C4-2B (cell line): ENCODE measurements at regions not wholly inside any gene's neighbourhood (a gene's known extent, or its start where the extent isn't known, plus 50 kb on each side); places are given as distances from the start of the nearest gene placed in this dataset.

Experiments used
- CTCF ChIP-seq: fragments of 450-650 bp; conservative IDR thresholded peaks from 2 replicates; pipeline ENCODE4 v1.5.1; 2017; ENCODE audit warnings: mild to moderate bottlenecking
- ZFX ChIP-seq: fragments of 450-650 bp; IDR thresholded peaks from 2 replicates; pipeline ENCODE4 v1.6.1; 2017

GRCh38 chr3:23071758-23072157, 131.4 kb upstream of the UBE2E2 start:
- TF ChIP-seq CTCF (no peak), ZFX (no peak)
